ENCODE measurements at regions not wholly inside any gene's neighbourhood (a gene's known extent, or its start where the extent isn't known, plus 50 kb on each side); places are given as distances from the start of the nearest gene placed in this dataset.

- TF ChIP-seq HIC2 (CRISPR knock-in tag; IDR thresholded peaks at IDR 0.05; ENCODE audit: low read depth) (no peak), TCF12 (IDR thresholded peaks at IDR 0.05) (no peak), TCF12 (CRISPR knock-in tag; IDR thresholded peaks at IDR 0.05) (no peak), POLR2G (IDR thresholded peaks at IDR 0.05; ENCODE audit: low read depth, low read length) (no peak)
These were observed 236.3 kb downstream of the CSNK1G3 start for GRCh38 chr5:123748239-123748638.
